AG20443 (cell line): ENCODE measurements at regions not wholly inside any gene's neighbourhood (a gene's known extent, or its start where the extent isn't known, plus 50 kb on each side); places are given as distances from the start of the nearest gene placed in this dataset.
A peak's percentile ranks its signal among the peaks of the same experiment; 100 is the strongest.
"Not testable (repeated sequence)": the region's sequence is repeated elsewhere in the genome, so short reads cannot be mapped to it uniquely, and the experiment has no call there.

ENCODE experiments used
- DNase-seq: peaks from one replicate; pipeline ENCODE4 v3.0.0; 2012; ENCODE audit warnings: low spot score, mixed read lengths

DNA sequence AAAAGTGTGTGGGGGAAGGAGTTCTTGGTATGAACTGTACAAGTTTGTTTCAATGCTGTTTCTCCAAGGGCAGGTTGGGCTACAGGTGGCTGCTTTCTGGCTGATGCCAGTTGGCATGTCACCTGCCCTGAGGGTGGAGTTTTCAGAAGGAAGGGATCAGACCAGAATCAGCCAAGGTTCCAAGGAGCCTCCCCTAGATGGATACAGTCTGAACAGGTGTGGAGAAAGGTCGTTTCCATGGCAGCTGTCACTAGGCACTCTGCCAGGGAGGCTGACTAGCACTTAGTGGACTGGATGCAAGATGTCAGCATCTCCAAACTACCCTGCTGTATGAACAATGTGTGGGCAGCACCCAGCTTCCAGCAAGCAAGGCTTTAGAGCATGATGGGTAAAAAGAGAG lies 444.4 kb upstream of the HNRNPA3 start:
- DNase-seq = no peak

DNA sequence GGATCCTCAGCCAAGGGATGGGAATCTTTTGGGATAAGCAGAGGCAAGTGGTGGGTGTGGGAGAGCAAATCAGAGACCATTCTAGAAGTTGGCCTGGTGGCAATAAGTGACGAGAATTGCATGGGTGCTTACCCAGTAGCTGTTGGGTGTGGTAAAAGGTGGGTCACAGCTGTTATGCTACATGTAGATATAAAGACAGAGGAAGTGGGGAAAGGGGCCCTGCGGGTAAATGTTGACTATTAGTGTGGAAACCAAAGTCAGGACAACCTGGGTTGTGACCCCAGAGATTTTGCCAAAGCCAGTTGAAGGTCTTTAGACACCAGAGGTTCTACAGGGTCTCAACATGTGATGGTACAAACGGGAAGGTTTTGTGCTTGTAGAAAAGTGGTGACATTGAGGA lies 443.6 kb upstream of the HNRNPA3 start:
- DNase-seq = no peak

DNA sequence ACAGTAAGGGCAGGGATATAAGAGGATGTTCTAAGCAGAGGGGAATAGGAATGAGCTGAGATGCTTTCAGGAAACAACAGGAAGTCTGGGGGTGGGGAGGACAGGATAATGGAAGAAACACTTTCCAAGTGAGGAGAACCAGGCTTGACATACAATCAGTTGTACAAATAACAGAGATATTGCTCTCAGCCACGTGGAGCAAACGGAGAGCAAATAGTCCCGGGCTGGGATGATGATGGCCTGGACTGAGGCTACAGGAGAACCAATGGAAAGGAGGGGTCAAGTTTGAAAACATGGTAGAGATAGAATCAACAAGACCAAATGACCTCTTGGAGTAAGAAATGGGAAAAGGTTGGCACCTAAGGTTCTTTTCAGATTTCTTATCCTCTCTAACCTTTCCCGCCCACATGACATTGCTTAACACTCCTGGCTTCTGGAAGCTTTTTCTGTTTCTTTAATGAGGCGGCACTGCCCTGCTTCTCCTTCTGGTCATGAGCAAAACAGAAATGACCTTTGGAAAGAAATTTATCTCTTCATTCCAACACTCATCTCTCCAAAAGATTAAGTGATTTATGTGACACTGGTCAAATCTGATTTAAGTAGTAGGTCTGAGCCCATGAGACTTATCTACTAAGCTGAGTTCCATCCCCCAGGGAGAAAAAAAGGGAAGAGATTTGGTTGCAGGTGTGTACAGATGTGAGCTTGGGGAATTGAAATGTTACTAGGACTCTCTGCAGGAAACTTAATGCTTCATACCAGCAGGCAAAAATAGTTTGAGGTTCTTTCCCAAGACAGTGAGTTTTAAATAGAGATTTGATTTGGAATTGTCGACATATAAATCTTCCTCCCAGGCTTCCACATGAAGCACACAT lies 442.9 kb upstream of the HNRNPA3 start:
- DNase-seq = no peak

DNA sequence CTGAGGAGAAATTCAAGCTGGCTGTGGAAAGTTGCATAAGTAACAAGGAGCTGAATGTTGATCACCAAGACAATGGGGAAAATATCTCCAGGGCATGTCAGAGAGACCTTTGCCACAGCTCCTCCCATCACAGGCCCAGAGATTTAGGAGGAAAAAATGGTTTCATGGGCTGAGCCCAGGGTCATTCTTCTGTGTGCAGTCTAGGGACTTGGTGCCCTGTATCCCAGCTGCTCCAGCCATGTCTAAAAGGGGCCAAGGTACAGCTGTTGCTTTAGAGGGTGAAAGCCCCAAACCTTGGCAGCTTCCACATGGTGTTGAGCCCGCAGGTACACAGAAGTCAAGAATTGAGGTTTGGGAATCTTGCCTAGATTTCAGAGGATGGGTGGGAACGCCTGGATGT lies 439.8 kb upstream of the HNRNPA3 start:
- no peak for DNase-seq

DNA sequence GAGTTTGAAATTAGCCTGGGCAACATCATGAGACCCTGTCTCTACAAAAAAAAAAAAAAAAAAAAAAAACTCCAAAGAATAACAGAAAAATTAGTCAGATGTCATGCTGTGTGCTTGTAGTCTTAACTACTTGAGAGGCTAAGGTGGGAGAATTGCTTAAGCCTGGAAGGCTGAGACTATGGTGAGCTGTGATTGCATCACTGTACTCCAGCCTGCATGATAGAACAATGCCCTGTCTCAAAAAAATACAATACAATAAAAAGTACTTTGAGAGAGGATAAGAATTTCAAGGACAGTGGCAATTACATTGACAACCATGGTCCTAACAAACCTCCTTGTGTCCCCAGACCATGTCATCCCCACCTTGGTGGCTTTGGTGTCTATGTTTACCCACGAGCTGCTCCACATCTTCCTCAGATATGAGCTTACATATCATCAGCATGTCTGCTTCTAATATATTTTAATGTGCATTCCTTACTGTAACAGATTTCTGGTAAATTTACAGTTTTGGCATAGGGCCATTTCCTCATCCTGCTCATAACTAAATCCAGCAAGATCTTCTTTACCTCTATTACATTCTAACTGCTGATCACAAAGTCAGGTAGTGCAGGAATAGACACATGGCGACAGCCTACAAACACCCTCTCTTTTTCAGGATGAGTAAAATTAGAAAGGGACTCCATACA lies 437.7 kb upstream of the HNRNPA3 start:
- DNase-seq = no peak

DNA sequence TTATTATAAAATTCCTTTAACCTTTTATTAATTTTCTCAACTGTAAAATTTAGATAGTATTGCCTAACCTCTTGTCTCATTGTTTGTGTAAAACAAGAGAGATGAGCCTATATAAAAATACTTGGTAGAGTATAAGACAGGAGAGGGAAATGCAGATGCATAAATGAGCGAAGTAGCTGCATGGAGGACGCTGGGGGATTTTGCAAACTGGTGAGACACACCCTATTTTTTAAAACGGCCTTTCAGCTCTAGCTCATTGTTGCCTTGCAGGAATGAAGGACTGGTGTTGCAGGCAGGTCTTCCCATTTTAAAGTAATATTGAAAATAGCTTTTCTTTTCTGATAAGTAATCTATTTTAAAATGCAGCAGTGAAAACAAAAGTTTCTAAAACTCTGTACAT lies 435.3 kb upstream of the HNRNPA3 start:
- no peak for DNase-seq

DNA sequence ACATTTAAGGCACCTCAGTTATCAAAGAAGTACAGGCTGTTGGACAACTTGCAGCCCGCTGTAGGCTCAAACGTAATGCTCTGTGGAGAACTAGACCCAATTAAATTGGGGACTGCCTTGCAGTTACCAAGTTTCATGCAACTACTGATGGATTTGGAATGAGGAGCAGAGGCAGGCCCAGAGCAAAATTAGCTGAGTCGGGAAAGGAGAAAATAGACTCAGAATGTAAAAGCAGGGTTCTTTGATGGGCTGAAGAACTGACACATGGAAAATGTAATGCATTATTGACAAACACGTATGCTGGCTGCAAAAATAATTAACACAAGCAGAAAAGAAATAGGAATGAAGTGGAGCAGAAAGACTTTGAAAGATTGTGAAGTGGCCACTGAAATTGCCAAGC lies 432.7 kb upstream of the HNRNPA3 start:
- no peak for DNase-seq

DNA sequence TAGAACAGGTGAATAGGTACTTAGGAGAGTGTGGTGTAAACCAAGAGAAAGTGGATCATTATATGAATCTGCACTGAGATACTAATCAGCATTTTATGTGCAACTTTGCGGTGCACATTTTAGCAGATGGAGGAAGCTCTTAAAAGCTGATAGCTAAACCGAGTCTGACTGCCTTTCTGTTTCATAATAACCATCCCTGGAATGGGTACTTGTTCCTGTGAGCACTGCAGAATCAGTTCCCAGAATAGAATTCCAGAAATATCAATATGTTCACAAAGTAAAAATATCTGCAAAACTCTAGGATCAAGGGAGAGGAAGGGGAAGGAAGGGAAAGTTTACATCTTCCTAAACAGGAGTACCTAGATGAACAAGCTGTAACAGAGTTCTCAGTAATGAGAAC lies 432.2 kb upstream of the HNRNPA3 start:
- no peak for DNase-seq

DNA sequence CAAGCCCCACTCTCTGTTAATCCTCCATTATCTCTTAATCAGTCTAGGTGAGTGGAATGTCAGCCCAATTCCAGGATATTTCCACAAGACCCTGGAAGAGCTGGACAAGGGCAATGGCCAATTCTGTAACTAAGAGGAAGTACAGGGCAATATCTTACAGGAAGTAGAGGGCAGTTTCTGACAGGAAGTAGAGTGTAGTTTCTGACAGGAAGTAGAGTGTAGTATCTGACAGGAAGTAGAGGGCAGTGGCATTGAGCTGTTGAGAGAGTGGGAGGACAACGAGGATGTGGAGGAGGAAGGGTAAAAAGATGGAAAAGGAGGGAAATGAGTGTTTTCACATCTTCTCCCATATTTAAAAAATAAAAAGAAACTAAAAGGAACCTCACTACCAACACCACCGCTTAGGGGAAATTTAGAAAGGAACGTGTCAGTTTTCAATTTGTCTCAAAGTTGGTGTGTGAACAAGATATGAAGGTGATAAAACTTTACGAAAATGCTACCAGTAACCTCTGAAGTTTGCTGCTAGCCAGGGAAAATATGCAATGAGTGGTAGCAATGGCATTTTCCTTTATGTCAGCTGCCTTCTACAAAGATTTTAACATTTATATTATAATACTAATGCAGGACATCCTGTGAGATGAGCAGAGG lies 430.9 kb upstream of the HNRNPA3 start:
- DNase-seq = no peak

DNA sequence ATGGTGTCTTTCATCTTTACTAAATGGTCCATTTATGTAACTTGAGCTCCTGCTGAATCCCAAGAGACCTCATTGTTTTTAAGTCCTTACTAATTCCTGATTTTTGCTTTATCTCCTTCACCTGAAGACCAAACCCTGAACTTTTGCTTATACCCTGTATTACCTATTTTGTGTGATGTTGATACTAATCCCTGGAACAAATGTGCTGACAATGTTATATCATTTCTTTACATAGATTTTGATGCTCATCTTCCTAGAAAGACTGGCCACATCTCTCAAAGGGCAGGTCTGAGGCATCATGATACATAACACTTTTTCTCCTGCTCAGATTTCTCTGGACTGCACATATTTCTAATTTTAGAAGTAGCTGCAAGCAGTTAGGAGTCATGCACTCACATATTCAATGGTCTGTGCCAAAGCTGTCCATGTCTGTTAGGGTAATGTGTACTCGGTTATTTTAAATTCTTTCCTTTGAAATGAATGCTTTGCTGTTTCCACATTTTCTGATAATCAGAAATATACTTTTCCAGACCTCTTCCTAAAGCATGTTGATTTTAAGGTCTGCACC lies 427.9 kb upstream of the HNRNPA3 start:
- peak; percentile 25 for DNase-seq

DNA sequence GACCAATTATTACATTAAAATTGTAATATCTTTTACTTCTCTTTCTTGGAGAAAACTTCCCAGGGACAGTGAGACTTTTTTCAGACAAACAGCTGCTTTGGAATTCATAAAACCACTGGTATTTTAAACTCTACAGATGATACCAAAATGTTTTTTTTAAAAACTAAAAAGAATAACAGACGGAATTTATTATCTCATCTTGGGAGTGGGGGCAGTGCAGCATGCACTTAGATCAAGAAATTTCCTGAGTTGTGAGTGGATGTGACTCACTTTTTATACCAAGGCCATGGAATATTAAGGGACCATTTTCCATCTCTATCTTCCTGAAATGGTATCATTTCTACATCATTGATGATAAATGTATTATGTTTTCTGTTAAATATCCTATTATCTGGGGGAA lies 422.8 kb upstream of the HNRNPA3 start:
- DNase-seq = peak; percentile 64

DNA sequence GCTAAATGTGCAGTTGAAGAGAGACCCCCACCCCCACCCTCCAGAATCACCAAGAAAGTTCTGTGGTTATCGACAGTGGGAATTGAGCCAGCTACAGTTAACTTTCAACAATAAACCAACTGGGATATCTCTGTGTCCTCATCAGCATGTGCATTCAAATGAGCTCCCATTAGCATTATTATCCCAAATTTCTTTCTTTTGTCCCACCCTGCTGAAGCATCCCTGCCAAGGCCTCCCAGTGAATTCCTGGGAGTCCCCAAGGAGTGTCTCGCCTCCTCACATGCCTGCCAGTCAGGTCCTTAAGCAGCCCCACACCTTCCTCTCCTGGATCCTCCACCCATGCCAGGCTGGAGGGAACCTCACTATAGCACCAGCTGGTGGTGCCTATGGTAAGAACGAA lies 422.1 kb upstream of the HNRNPA3 start:
- no peak for DNase-seq

DNA sequence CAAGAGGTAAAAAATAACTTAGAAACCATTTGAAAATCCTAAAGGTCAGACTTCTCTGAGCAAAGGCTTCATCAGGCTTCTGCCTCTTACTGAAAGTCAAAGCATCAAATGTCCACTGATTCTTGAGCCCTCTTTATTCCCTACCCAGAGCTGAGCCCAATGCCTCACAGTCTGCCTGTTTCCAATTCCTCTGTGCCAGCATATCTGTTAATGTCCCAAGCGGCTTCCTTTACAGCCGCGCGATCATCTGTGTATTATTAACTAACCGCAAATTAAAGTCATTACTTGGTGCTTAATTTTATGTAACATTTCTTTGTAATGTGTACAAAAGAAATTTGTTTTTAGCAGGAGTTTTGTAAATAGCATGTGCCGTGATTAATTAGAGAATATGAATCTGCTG lies 418.8 kb upstream of the HNRNPA3 start:
- DNase-seq = no peak

DNA sequence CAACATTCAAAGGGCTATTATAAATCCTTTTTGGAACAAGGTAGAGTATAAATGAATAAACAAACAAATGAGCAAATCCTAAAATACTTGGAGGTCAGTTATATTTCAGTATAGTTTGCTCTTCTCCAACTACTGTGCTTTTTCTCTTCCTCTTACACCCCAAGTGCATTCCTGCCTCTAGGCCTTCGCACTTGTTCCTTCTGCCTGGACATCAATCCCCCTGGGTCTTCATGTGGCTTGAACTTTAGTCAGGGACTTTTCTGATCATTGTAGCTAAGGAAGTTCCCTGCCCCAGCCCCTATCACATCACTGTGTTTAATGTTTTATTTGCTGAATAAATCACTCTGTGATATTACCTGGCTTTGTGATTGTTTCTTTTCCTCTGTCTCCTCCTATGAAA lies 418.2 kb upstream of the HNRNPA3 start:
- no peak for DNase-seq

DNA sequence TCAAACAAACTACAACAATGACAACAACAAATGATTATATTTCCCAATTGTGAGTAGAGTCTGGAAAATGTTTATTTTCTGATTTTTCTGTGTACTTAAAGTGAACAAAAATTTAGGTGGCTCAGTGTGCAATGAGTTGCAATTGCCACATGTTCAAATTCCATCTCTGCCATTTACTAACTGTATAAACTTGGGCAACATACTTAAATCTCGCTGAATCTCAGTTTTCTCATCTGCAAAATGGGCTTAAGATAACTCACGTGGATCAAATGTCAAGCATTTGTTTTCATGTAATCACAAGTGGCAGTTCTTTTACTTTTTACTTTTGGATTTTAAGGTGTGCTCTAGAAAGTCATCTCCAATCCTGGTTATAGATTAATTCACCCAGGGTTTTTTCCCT lies 416.8 kb upstream of the HNRNPA3 start:
- no peak for DNase-seq

DNA sequence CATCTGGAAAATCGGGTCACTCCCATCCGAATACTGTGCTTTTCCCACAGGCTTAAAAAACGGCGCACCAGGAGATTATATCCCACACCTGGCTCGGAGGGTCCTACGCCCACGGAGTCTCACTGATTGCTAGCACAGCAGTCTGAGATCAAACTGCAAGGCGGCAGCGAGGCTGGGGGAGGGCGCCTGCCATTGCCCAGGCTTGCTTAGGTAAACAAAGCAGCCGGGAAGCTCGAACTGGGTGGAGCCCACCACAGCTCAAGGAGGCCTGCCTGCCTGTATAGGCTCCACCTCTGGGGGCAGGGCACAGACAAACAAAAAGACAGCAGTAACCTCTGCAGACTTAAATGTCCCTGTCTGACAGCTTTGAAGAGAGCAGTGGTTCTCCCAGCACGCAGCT lies 415.9 kb upstream of the HNRNPA3 start:
- not testable (repeated sequence) for DNase-seq

DNA sequence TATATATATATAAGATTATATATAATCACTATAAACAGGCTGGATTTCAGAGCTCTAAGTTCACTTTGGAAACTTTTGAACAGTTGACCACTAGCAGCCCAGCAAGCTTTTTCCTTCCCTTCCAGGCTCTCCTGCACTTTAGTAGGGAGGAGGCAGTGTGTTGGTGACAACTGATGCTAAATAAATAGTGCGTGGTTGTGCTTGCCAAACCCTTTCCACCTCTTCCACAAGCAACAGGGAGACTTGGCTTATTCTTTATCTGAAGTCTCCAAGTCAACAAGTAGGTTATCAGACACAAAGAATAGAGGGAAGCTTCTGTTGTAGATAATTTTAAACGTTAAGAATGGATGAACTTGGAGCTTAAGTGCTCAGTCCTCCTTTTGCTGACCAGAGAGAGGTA lies 408.2 kb upstream of the HNRNPA3 start:
- DNase-seq = no peak

DNA sequence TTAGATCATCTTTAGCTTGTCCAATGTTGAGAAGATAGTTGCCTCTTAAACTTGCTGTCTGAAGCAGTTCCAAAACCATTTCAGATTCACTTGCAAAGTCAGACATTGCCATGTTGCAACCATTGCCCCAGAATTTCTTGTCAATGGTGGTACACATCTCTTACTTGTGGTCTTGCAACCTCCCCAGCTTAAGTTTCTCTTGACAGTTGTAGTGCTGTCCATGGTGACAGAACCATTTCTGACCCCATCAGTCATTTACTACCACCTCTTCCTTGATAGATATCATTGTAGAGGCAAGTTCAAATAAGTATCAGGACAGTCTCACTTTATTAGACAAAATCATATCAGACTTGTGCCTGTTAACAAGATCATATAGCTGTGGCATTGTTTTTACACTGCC lies 407.2 kb upstream of the HNRNPA3 start:
- DNase-seq = no peak

DNA sequence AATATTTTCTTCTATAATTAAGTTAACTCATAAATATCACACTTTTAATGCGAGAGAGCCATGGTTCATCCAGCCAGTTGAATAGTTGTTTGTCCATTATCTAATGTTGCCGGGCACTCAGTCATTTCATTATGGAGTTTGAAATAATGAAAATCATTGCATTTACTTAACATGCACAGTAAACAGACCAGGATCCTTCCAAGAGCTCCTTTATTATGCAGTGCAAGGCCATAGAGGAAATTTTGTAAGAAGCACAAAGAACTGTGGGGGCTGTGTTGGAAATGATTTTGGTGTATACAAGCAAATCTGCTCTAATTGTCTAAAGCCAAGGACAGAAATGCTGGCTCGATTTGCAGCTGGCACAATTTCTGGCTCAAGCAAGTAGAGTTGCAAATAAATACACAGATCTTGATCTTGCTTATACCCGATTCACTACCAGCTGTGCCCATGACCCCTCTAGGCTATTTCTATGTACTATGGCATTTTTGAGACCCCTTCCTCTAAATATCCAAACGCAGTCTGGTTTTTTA lies 400.3 kb upstream of the HNRNPA3 start:
- DNase-seq = no peak

DNA sequence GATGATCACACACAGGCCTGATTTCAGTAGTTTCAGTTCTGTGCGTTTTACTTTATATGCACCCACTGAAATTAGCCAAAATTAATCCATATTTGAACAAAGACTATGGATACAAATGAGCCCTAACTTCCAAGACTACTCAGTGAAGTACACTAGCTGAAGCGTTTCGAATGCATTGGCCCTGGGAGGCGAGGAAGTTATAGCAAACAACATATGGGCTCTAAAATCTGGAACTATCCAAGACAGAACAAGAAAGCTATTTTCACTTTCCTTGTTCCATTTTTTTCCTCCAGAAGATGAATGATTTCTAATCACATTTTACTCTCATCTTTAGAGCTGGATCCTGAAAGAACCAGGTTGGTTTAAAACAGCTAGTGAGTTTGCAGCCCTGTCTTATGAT lies 399.4 kb upstream of the HNRNPA3 start:
- DNase-seq = no peak

DNA sequence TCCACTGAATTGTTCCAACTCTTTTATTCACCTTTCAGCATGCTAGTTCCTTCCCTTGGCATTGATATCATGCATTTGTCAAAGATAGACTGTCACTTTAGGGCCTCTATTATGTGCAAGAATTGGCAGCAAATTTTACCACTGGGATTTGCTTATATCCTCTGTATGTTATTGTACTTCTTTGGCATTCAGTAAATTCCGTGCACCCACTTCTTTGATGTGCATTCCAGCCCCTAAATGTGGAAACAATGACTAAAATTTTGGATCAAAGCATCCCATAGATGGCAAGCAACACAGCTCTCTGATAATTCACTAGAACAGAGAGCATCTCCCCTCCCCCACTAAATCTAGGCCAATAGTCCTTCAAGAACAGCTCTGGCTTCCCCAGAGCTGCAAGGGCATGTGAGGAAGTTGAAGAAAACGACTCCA lies 399.0 kb upstream of the HNRNPA3 start:
- DNase-seq = no peak

DNA sequence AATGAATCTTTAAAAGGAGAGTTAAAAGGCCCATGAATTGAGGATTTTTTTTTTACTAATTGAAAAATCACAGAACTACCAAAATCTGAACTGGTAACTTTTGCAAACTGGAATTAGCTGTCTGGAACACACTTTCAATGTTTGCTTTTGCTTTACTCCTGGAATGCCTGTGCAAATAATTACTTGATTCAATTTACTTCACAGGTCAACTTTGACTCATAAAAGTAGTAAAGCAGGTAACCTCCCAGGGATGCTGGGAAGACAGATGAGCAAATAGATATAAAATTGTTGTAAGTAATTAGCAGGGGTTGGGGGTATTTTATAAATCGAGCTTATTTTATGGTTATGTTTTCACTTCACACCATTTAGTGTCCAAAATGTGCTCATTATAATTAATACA lies 398.3 kb upstream of the HNRNPA3 start:
- DNase-seq = no peak
